NT2/D1 (cell line): ENCODE measurements at regions not wholly inside any gene's neighbourhood (a gene's known extent, or its start where the extent isn't known, plus 50 kb on each side); places are given as distances from the start of the nearest gene placed in this dataset.

Source experiments
- SUZ12 ChIP-seq: IDR thresholded peaks from 2 replicates; pipeline ENCODE4 v1.6.1; 2011; ENCODE audit not compliant: insufficient read length, insufficient read depth; ENCODE audit errors: extremely low read depth
- YY1 ChIP-seq: IDR thresholded peaks from 2 replicates; pipeline ENCODE4 v1.6.1; 2011; ENCODE audit not compliant: insufficient read length, insufficient read depth
- ZNF274 ChIP-seq: IDR thresholded peaks from 2 replicates; pipeline ENCODE4 v1.6.1; 2011; ENCODE audit warnings: mild to moderate bottlenecking, low read depth, low read length

DNA sequence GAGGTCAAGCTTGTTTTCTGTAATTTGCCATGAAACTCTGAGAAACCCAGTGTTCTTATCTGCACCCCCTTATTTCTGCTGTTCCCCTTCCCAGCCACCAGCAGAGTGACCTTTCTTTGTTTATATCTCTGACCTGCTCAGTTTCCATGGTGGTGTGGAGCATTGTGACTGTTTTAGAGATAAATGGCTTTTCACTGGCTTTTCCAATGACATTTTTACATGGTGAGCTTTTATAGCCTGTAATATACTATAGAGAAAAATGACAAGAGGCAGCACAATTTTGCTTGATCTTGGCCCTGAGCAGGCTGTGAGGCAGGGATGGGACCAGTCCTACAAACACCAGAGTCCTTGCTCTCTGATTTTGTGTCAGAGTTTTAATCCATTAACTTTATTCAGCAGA lies 233.9 kb downstream of the FAT3 start:
- TF ChIP-seq SUZ12, result no peak
- no peak for TF ChIP-seq ZNF274
- TF ChIP-seq YY1, result no peak
